Vagina (tissue), 2 donors: ENCODE measurements at regions not wholly inside any gene's neighbourhood (a gene's known extent, or its start where the extent isn't known, plus 50 kb on each side); places are given as distances from the start of the nearest gene placed in this dataset.

Experiments
- CTCF ChIP-seq, 3 experiments: fragments of 450-650 bp in 2 of 3; fragments of 200-600 bp in 1 of 3; sonication (generic) in 1 of 3; IDR thresholded peaks; one replicate each; pipeline ENCODE4 v1.5.1; 2017 to 2019; ENCODE audit warnings: antibody characterized with exemption in 3 of 3, mild to moderate bottlenecking in 2 of 3, moderate library complexity in 2 of 3
- POLR2A ChIP-seq, 2 donors: fragments of 450-650 bp; IDR thresholded peaks; one replicate each; pipeline ENCODE4 v1.6.1; 2017; ENCODE audit warnings: antibody characterized with exemption in 2 of 2, mild to moderate bottlenecking in 2 of 2, moderate library complexity in 2 of 2

DNA sequence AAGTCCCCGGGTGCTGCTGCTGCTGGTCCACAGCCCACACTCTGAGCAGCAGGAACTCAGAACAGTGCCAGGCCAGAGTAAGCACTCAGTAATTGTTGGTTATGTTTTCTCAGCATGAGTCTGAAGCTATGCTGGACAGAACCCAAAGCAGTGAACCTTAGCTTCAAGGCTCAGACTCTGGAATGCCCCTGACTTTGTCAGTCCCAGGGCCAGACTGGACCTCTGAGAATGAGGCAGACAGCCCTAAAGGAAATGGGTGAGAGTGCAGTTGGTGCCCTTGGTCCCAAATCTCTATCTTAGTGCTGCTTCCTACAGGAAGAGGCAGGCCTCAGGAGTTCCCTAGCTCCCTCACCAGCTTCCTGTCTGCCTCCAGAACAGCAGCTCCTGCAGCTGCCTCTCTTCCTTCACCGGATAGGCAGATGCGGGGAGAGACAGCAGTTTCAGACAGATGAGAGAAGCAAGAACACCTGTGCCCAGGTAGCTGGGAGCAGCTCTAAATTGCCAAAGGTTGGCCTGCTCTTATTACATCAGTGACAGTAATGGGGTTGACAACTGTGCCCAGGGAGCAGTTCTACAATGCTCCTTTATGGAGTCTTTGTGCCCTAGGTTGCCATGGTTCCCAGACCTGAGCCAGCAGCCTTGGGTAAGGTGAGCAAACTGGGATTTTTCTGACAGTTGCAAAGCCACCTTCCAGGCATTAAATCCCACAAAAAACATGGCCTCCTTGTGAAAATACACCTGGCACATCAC is 82.2 kb upstream of the CXCL14 start:
- TF ChIP-seq CTCF (IDR thresholded peaks at IDR 0.05), result no peak
- TF ChIP-seq POLR2A (IDR thresholded peaks at IDR 0.05), result no peak
